ENCODE measurements at regions not wholly inside any gene's neighbourhood (a gene's known extent, or its start where the extent isn't known, plus 50 kb on each side); places are given as distances from the start of the nearest gene placed in this dataset.
"Not testable (repeated sequence)": the region's sequence is repeated elsewhere in the genome, so short reads cannot be mapped to it uniquely, and the experiment has no call there.

- not testable (repeated sequence) for DNase-seq; H3K9me3 Mint-ChIP-seq; H3K4me3 Mint-ChIP-seq; H3K27me3 Mint-ChIP-seq (ENCODE audit: low read depth); H3K36me3 Mint-ChIP-seq (ENCODE audit: insufficient read depth); ATAC-seq
- H3K4me1 Mint-ChIP-seq (ENCODE audit: low read depth), result peaks cover 16% of the 10 kb centered on the region
Measured at GRCh38 chr14:35214402-35214801, 77.8 kb upstream of the PSMA6 start.

GRCh38 chr14:35215110-35215813, 76.9 kb upstream of the PSMA6 start:
- no peak for DNase-seq
- Mint-ChIP-seq H3K4me3 (no peak overlapping the region), H3K36me3 (ENCODE audit: insufficient read depth) (peaks cover 7% of the 10 kb centered on the region), H3K4me1 (ENCODE audit: low read depth) (peaks cover 13% of the 10 kb centered on the region), H3K27me3 (ENCODE audit: low read depth) (no peaks in the 10 kb centered on the region), H3K9me3 (no peaks in the 10 kb centered on the region)
- no peak for ATAC-seq

- not testable (repeated sequence) for H3K4me3 Mint-ChIP-seq; H3K9me3 Mint-ChIP-seq; ATAC-seq; H3K27me3 Mint-ChIP-seq (ENCODE audit: low read depth); DNase-seq
- peaks cover 17% of the 10 kb centered on the region for H3K36me3 Mint-ChIP-seq (ENCODE audit: insufficient read depth)
- peaks cover 30% of the 10 kb centered on the region for H3K4me1 Mint-ChIP-seq (ENCODE audit: low read depth)
Measured at GRCh38 chr14:35218176-35218575, 74.0 kb upstream of the PSMA6 start.

- ATAC-seq, result no peak
- H3K27me3 Mint-ChIP-seq (ENCODE audit: low read depth), result no peaks in the 10 kb centered on the region
Measured at GRCh38 chr14:35218963-35219362, 73.2 kb upstream of the PSMA6 start.

GRCh38 chr14:35220027-35220676, 72.0 kb upstream of the PSMA6 start:
- Mint-ChIP-seq H3K27me3 (ENCODE audit: low read depth) (no peaks in the 10 kb centered on the region), H3K9me3 (no peaks in the 10 kb centered on the region), H3K4me3 (no peak overlapping the region), H3K4me1 (ENCODE audit: low read depth) (peaks cover 23% of the 10 kb centered on the region), H3K36me3 (ENCODE audit: insufficient read depth) (peaks cover 17% of the 10 kb centered on the region)
- no peak for DNase-seq
- ATAC-seq, result peak in 1 of 2 donors; percentile 23

More at GRCh38 chr14:35218963-35219362, 73.2 kb upstream of the PSMA6 start:
- no peak for DNase-seq
- Mint-ChIP-seq H3K4me1 (ENCODE audit: low read depth) (peaks cover 29% of the 10 kb centered on the region), H3K4me3 (no peak overlapping the region), H3K36me3 (ENCODE audit: insufficient read depth) (peaks cover 17% of the 10 kb centered on the region), H3K9me3 (no peaks in the 10 kb centered on the region)

GRCh38 chr14:35220920-35221319, 71.3 kb upstream of the PSMA6 start:
- ATAC-seq, result no peak
- Mint-ChIP-seq H3K9me3 (no peaks in the 10 kb centered on the region), H3K36me3 (ENCODE audit: insufficient read depth) (peaks cover 17% of the 10 kb centered on the region), H3K4me1 (ENCODE audit: low read depth) (peaks cover 22% of the 10 kb centered on the region), H3K4me3 (no peak overlapping the region), H3K27me3 (ENCODE audit: low read depth) (no peaks in the 10 kb centered on the region)
- no peak for DNase-seq

GRCh38 chr14:35221462-35221861, 70.7 kb upstream of the PSMA6 start:
- no peak for ATAC-seq
- H3K27me3 Mint-ChIP-seq (ENCODE audit: low read depth), result no peaks in the 10 kb centered on the region
- H3K36me3 Mint-ChIP-seq (ENCODE audit: insufficient read depth), result peaks cover 17% of the 10 kb centered on the region
- DNase-seq, result no peak
- H3K4me1 Mint-ChIP-seq (ENCODE audit: low read depth), result peaks cover 22% of the 10 kb centered on the region
- H3K4me3 Mint-ChIP-seq, result no peak overlapping the region
- no peaks in the 10 kb centered on the region for H3K9me3 Mint-ChIP-seq

GRCh38 chr14:35222324-35222723, 69.9 kb upstream of the PSMA6 start:
- Mint-ChIP-seq H3K4me3 (no peak overlapping the region), H3K27me3 (ENCODE audit: low read depth) (no peaks in the 10 kb centered on the region), H3K36me3 (ENCODE audit: insufficient read depth) (peaks cover 17% of the 10 kb centered on the region), H3K4me1 (ENCODE audit: low read depth) (peaks cover 22% of the 10 kb centered on the region), H3K9me3 (no peaks in the 10 kb centered on the region)
- DNase-seq, result no peak
- ATAC-seq, result no peak

- H3K27me3 Mint-ChIP-seq (ENCODE audit: low read depth), result no peaks in the 10 kb centered on the region
- peak; percentile 57 to 69 for ATAC-seq
- H3K4me1 Mint-ChIP-seq (ENCODE audit: low read depth), result peaks cover 22% of the 10 kb centered on the region
- H3K9me3 Mint-ChIP-seq, result no peaks in the 10 kb centered on the region
- H3K4me3 Mint-ChIP-seq, result peak overlapping the region; percentile 19
- peaks cover 14% of the 10 kb centered on the region for H3K36me3 Mint-ChIP-seq (ENCODE audit: insufficient read depth)
- no peak for DNase-seq
Measured at GRCh38 chr14:35222872-35223466, 69.2 kb upstream of the PSMA6 start.

GRCh38 chr14:35223927-35224326, 68.3 kb upstream of the PSMA6 start:
- DNase-seq, result no peak
- H3K4me3 Mint-ChIP-seq, result no peak overlapping the region
- H3K9me3 Mint-ChIP-seq, result no peaks in the 10 kb centered on the region

GRCh38 chr14:35224615-35225014, 67.6 kb upstream of the PSMA6 start:
- no peaks in the 10 kb centered on the region for H3K9me3 Mint-ChIP-seq
- ATAC-seq, result no peak
- H3K36me3 Mint-ChIP-seq (ENCODE audit: insufficient read depth), result peaks cover 17% of the 10 kb centered on the region
- DNase-seq, result no peak
- no peaks in the 10 kb centered on the region for H3K27me3 Mint-ChIP-seq (ENCODE audit: low read depth)
- peaks cover 27% of the 10 kb centered on the region for H3K4me1 Mint-ChIP-seq (ENCODE audit: low read depth)
- H3K4me3 Mint-ChIP-seq, result no peak overlapping the region

More at GRCh38 chr14:35223927-35224326, 68.3 kb upstream of the PSMA6 start:
- ATAC-seq, result no peak
- H3K27me3 Mint-ChIP-seq (ENCODE audit: low read depth), result no peaks in the 10 kb centered on the region
- peaks cover 22% of the 10 kb centered on the region for H3K4me1 Mint-ChIP-seq (ENCODE audit: low read depth)
- H3K36me3 Mint-ChIP-seq (ENCODE audit: insufficient read depth), result peaks cover 17% of the 10 kb centered on the region

- DNase-seq (no peak), ATAC-seq (peak; percentile 43 to 48)
- H3K27me3 Mint-ChIP-seq (ENCODE audit: low read depth), result no peaks in the 10 kb centered on the region
- peaks cover 22% of the 10 kb centered on the region for H3K4me1 Mint-ChIP-seq (ENCODE audit: low read depth)
- no peaks in the 10 kb centered on the region for H3K9me3 Mint-ChIP-seq
- H3K36me3 Mint-ChIP-seq (ENCODE audit: insufficient read depth), result peaks cover 6% of the 10 kb centered on the region
- H3K4me3 Mint-ChIP-seq, result no peak overlapping the region
Measured at GRCh38 chr14:35229084-35229791, 62.9 kb upstream of the PSMA6 start.

GRCh38 chr14:35229792-35230089, 62.4 kb upstream of the PSMA6 start:
- Mint-ChIP-seq H3K27me3 (ENCODE audit: low read depth) (no peaks in the 10 kb centered on the region), H3K4me3 (no peak overlapping the region), H3K9me3 (no peaks in the 10 kb centered on the region), H3K36me3 (ENCODE audit: insufficient read depth) (peaks cover 6% of the 10 kb centered on the region), H3K4me1 (ENCODE audit: low read depth) (peaks cover 22% of the 10 kb centered on the region)
- no peak for ATAC-seq
- DNase-seq, result no peak

GRCh38 chr14:35231207-35231760, 60.9 kb upstream of the PSMA6 start:
- H3K36me3 Mint-ChIP-seq (ENCODE audit: insufficient read depth), result peaks cover 15% of the 10 kb centered on the region
- no peaks in the 10 kb centered on the region for H3K9me3 Mint-ChIP-seq
- no peaks in the 10 kb centered on the region for H3K27me3 Mint-ChIP-seq (ENCODE audit: low read depth)
- H3K4me1 Mint-ChIP-seq (ENCODE audit: low read depth), result peaks cover 22% of the 10 kb centered on the region
- ATAC-seq, result no peak
- DNase-seq, result no peak
- no peak overlapping the region for H3K4me3 Mint-ChIP-seq
